ENCODE measurements at regions not wholly inside any gene's neighbourhood (a gene's known extent, or its start where the extent isn't known, plus 50 kb on each side); places are given as distances from the start of the nearest gene placed in this dataset.

GRCh38 chr11:62073061-62073460 is 50.8 kb upstream of the INCENP start:
- DNase-seq, result no peak

GRCh38 chr11:62071408-62071807 is 52.4 kb upstream of the INCENP start:
- DNase-seq, result no peak

- no peak for DNase-seq
Observed at GRCh38 chr11:62069986-62070919, 53.6 kb upstream of the INCENP start.

DNA sequence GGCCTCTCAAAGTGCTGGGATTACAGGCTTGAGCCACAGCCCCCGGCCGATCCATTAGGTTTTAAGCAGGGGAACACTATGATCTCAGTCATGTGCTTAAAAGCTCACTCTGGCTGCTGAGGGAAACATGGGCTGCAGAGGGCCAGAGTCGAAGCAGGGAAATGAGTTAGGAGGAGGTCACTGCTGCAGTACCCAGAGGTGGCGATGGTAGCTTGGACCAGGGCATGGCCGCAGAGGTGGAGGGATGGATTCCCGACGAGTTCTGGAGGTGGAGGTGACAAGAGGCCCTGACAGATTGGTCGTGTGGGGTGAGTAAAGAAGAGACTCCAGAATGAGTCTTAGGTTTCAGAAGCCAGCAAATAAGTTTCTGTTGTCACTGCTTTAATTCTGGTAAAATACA is 54.4 kb upstream of the INCENP start:
- DNase-seq, result no peak

DNA sequence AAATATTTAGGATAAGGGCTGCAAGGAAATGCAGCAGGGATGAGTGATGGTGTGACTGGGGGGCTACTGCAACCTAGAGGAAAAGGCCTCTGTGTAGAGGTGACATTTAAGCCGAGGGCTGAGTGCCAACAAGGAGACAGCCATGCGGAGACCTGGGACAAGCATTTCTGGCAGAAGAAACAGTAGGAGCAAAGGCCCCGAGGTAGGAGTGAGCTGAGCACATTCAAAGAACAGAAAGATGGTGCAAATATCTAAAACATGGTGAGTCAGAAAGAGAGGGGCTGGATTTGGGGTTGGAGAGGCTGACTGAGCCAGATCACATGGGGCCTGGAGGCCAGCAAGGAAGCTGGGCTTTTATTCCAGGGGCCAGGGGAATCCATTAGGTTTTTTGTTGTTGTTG is 55.1 kb upstream of the INCENP start:
- no peak for DNase-seq

DNA sequence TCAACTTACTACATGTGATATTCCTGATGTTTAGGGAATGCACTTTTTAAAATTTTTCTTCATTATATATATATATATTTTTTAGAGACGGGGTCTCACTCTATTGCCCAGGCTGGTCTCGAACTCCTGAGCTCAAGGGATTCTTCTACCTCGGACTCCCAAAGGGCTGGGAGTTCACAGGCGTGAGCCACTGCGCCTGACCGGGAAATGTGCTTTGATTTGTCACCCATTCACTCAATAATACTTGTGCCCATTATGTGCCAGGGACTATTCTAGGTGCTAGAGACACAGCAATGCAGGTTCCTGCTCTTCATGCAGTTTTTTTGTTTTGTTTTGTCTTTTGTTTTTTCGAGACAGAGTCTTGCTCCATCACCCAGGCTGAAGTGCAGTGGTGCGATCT is 56.1 kb upstream of the INCENP start:
- DNase-seq, result no peak

DNA sequence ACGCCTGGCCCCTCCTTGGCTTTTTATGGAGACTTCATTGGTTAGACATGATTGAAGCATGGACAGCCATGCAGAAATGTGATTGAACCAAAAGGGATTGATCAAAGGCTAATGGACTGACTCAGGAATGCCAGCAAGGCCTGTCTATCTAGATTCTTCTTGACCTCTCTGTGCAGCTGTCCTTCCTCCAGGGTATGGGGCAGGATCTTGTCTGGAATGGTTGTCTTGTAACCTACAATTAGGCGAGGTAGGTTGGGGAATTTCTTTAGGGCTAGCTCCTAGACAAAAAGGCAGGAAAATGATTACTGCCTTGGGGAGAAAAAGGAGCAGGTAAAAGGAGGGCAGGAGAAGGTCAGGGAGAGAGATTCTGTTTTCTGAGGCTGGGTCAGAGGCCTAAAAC is 59.6 kb upstream of the INCENP start:
- no peak for DNase-seq

GRCh38 chr11:62062223-62062861 is 61.5 kb upstream of the INCENP start:
- no peak for DNase-seq

DNA sequence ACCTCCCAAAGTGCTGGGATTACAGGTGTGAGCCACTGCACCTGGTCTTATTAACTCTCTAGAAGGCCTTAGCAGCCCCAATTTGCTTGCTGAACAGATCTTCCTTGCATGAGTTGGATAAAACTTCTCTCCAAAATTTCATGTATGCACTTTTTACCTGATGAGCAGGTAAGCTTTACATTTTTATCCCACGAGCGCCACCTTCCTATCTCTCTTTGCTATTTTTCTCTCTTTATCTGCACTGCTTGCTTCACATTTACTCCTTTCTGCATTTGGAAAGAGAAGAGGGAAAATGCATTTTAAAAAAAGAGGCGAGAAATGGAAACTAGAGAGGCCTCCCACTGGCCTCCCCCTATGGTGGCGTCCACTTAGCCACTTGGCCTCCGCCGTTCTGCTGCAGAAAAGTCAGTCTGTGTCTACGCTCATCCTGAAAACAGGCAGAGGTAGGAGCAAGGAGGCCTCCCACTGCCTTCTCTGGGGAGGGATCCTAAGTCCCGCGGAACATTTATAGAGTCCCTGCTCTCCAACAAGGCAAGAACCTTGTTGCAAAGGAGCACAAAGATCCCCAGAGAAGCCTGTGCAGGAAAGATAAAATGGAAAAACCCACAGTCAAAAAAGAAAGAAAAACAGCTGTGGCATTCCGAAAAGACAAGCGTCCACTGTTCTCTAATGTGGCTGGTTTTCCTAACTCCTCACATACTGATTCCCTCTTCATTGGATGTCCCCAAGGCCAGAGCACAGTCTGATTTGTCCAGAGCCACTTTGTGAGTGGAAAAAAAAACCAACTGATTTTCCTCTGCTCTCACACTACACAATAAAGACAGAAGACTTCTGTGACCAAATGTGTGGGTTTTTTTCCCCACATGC is 62.2 kb upstream of the INCENP start:
- DNase-seq, result no peak

GRCh38 chr11:62057069-62057468 is 66.7 kb upstream of the INCENP start:
- no peak for DNase-seq

GRCh38 chr11:62055970-62056369 is 67.8 kb upstream of the INCENP start:
- DNase-seq, result no peak

GRCh38 chr11:62054484-62055121 is 69.2 kb upstream of the INCENP start:
- DNase-seq, result peak; percentile 34

GRCh38 chr11:62054081-62054480 is 69.7 kb upstream of the INCENP start:
- no peak for DNase-seq

DNA sequence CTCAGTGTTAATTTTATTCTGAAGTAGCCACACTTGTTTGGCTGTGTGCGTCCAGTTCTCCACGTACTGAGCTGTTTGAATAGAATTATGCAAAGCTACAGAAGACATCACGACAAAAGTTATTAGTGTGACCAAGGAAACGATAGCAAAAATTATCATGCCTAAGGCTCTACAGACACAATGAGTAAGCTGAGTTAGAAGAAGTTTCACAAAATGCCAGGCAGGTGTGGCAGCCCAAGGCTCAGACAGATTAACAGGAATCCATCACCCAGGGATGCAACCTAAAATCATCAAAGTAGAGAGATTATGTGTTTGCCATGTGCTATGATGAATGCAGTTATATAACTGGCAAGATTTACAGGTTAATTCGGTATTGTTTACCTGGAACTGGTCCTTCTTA is 73.1 kb upstream of the INCENP start:
- no peak for DNase-seq

- no peak for DNase-seq
Observed at GRCh38 chr11:62048100-62048499, 75.7 kb upstream of the INCENP start.

DNA sequence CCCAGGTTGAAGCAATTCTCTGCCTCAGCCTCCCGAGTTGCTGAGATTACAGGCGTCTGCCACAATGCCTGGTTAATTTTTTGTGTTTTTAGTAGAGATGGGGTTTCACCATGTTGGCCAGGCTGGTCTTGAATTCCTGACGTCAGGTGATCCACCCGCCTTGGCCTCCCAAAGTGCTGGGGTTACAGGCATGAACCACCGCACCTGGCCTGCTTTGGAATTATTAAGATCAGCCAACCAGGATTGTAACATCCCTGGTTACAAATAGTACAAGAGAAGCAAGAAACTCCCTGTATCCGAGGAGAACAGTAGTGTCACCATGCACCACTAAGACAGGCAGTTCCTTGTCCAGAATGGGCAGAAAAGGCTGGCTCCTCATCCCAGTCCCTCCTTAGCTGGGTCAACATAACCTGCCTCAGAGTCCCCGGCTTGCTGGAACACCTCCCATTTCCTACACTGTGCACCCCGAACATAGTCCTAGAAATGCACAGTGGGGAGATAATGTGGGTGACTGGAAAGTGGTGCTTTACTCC is 77.2 kb upstream of the INCENP start:
- DNase-seq, result no peak

DNA sequence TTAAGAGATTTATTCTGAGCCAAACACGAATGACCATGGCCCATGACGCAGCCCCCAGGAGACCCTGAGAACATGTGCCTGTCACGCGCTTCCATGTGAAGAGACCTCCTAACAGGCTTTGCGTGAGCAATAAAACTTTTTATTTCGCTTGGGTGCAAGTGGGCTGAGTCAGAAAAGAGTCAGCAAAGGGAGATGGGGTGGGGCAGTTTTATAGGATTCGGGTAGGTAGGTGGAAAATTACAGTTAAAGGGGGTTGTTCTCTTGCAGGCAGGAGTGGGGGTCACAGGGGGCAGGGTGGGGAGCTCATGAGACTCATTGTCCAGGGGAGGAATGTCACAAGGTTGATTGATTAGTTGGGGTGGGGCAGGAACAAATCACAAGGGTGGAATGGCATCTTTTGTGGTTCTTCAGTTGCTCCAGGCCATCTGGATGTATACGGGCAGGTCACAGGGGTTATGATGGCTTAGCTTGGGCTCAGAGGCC is 77.2 kb upstream of the FTH1 start:
- no peak for DNase-seq

GRCh38 chr11:62035293-62035692 is 67.9 kb upstream of the FTH1 start:
- no peak for DNase-seq

DNA sequence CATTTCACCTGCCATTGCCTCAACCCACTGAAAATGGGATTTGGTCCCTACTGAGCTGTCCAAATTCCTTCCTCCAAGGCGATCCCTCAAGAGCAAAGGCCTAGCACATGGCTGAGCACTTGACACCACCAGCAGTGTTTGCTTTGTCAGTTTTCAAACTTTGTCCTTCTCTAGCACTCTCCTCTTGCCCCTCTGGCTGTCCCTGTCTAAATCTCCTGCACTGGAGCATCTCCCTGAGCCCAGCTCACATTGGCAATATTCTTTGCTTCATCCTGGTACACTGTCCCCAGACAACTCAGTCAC is 66.6 kb upstream of the FTH1 start:
- DNase-seq, result no peak

- DNase-seq, result peak; percentile 43
Observed at GRCh38 chr11:62033191-62034035, 66.0 kb upstream of the FTH1 start.

DNA sequence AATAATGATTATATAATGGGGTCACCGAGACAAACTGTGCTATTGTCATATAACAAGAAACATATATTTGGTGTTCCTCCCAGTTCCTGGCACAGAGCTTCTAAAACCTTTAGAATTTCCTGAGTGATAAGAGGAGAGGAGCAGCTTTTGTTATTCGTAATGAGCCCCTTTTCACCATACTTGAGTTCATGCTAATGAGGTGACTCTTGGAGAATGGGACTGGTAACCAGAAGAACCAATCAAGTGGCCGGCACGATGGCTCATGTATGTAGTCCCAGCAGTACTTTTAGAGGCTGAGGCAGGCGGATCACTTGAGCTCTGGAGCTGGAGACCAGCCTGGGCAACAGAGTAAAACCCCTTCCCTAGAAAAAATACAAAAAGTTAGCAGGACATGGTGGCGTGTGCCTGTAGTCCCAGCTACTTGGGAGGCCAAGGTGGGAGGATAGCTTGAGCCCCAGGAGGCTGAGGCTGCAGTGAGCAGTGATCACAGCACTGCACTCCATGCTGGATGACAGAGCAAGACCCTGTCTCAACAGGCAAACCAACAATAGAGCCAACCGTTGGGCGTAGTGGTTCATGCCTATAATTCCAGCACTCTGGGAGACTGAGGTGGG is 62.7 kb upstream of the FTH1 start:
- DNase-seq, result no peak
